ENCODE measurements at regions not wholly inside any gene's neighbourhood (a gene's known extent, or its start where the extent isn't known, plus 50 kb on each side); places are given as distances from the start of the nearest gene placed in this dataset.
A peak's percentile ranks its signal among the peaks of the same experiment; 100 is the strongest.

GRCh38 chr4:148866666-148867065 is 424.5 kb upstream of the NR3C2 start:
- Histone ChIP-seq H3K4me3 (no peak overlapping the region), H3K27ac (no peak overlapping the region), H3K27me3 (ENCODE audit: low read depth) (no peaks in the 10 kb centered on the region), H3K36me3 (no peaks in the 10 kb centered on the region), H3K4me1 (no peaks in the 10 kb centered on the region), H3K9me3 (no peaks in the 10 kb centered on the region)
- no peak for TF ChIP-seq CTCF (IDR thresholded peaks at IDR 0.05)
- DNase-seq (no peak), ATAC-seq (no peak)
- intact Hi-C loops (cut with DNase I), result no loop called here

GRCh38 chr4:148857973-148858534 is 415.8 kb upstream of the NR3C2 start:
- TF ChIP-seq CTCF (IDR thresholded peaks at IDR 0.05), result no peak
- intact Hi-C loops (cut with DNase I), result no loop called here
- Histone ChIP-seq H3K4me1 (no peaks in the 10 kb centered on the region), H3K9me3 (no peaks in the 10 kb centered on the region), H3K27me3 (ENCODE audit: low read depth) (no peaks in the 10 kb centered on the region), H3K36me3 (no peaks in the 10 kb centered on the region), H3K27ac (no peak overlapping the region), H3K4me3 (no peak overlapping the region)
- ATAC-seq (no peak), DNase-seq (no peak)

- no peak for DNase-seq
- Histone ChIP-seq H3K4me1 (no peaks in the 10 kb centered on the region), H3K9me3 (no peaks in the 10 kb centered on the region), H3K4me3 (no peak overlapping the region), H3K27ac (no peak overlapping the region), H3K36me3 (no peaks in the 10 kb centered on the region), H3K27me3 (ENCODE audit: low read depth) (no peaks in the 10 kb centered on the region)
- no peak for TF ChIP-seq CTCF (IDR thresholded peaks at IDR 0.05)
- peak; percentile 38 to 64 for ATAC-seq
- intact Hi-C loops (cut with DNase I), result no loop called here
Observed at GRCh38 chr4:148857239-148857972, 415.2 kb upstream of the NR3C2 start.

- Histone ChIP-seq H3K36me3 (no peaks in the 10 kb centered on the region), H3K9me3 (no peaks in the 10 kb centered on the region), H3K27me3 (ENCODE audit: low read depth) (no peaks in the 10 kb centered on the region), H3K4me1 (no peaks in the 10 kb centered on the region), H3K4me3 (no peak overlapping the region), H3K27ac (no peak overlapping the region)
- ATAC-seq (no peak), DNase-seq (no peak)
- TF ChIP-seq CTCF (IDR thresholded peaks at IDR 0.05), result no peak
- intact Hi-C loops (cut with DNase I), result no loop called here
Observed at GRCh38 chr4:148854203-148854602, 412.0 kb upstream of the NR3C2 start.

- TF ChIP-seq CTCF (IDR thresholded peaks at IDR 0.05), result no peak
- no peak overlapping the region for H3K4me3 ChIP-seq
- DNase-seq (no peak), ATAC-seq (peak in 1 of 2 donors; percentile 24)
- no peaks in the 10 kb centered on the region for H3K36me3 ChIP-seq
- H3K9me3 ChIP-seq, result no peaks in the 10 kb centered on the region
- H3K27me3 ChIP-seq (ENCODE audit: low read depth), result no peaks in the 10 kb centered on the region
- intact Hi-C loops (cut with DNase I), result no loop called here
- H3K27ac ChIP-seq, result no peak overlapping the region
- no peaks in the 10 kb centered on the region for H3K4me1 ChIP-seq
Observed at GRCh38 chr4:148852092-148852699, 410.0 kb upstream of the NR3C2 start.
